ENCODE measurements at regions not wholly inside any gene's neighbourhood (a gene's known extent, or its start where the extent isn't known, plus 50 kb on each side); places are given as distances from the start of the nearest gene placed in this dataset.

DNA sequence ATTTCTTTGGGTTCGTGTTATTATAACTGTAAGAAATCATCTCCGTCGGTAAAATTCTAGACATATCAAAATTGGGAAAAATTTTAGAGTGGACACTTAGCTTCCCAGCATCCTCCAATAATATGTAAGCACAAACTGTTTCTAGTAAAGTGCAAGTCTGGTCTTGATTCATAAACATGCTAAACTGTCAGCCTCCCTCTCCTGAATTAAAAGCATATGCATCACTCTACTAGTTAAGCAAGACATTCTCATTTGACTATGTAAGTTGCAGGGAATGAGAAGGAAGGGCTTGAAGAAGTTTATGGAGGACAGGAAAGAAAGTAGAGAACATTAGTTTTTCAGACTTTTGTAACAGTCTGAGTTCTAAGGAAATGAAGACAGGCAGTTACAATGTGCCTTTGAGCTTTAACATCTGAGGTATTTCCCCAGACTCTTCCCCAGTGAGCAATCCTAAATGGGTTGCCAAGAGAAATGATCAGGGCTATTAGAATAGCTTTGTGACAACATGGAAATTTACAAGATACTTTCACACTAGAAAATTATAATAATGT, 90.0 kb downstream of the TYW3 start:
- Histone ChIP-seq H2AFZ (ENCODE audit: control insufficient read depth, low read length) (no peak overlapping the region), H3K27me3 (ENCODE audit: control insufficient read depth, extremely low read depth, insufficient read depth, low read length) (no peaks in the 10 kb centered on the region), H4K20me1 (ENCODE audit: control insufficient read depth, extremely low read depth, insufficient read depth, low read length) (no peaks in the 10 kb centered on the region), H3K4me2 (ENCODE audit: control insufficient read depth, extremely low read depth, insufficient read depth, low read depth, low read length) (no peak overlapping the region), H3K9ac (ENCODE audit: control insufficient read depth, extremely low read depth, insufficient read depth, low read length) (no peak overlapping the region), H3K9me1 (ENCODE audit: control insufficient read depth, extremely low read depth, insufficient read depth, low read length) (no peaks in the 10 kb centered on the region), H3K36me3 (ENCODE audit: control insufficient read depth in 2 of 2, extremely low read depth in 1 of 2, insufficient read depth in 2 of 2, low read length in 2 of 2) (no peaks in the 10 kb centered on the region), H3K27ac (ENCODE audit: control insufficient read depth, insufficient read depth, low read length) (no peak overlapping the region), H3K9me3 (ENCODE audit: control insufficient read depth, low read depth, low read length) (no peaks in the 10 kb centered on the region), H3K4me1 (ENCODE audit: control insufficient read depth, extremely low read depth, insufficient read depth, low read length) (no peaks in the 10 kb centered on the region), H3K79me2 (ENCODE audit: control insufficient read depth, insufficient read depth, low read length) (no peaks in the 10 kb centered on the region), H3K4me3 (ENCODE audit: control insufficient read depth in 2 of 3, extremely low read depth in 1 of 3, insufficient read depth in 2 of 3, low read depth in 1 of 3, low read length in 3 of 3) (no peak overlapping the region)
- FAIRE-seq (no peak), DNase-seq (ENCODE audit: low read depth, low spot score) (no peak)
- no peak for TF ChIP-seq EZH2 (IDR thresholded peaks at IDR 0.05; ENCODE audit: low read length)
- TF ChIP-seq, protein P1, sequence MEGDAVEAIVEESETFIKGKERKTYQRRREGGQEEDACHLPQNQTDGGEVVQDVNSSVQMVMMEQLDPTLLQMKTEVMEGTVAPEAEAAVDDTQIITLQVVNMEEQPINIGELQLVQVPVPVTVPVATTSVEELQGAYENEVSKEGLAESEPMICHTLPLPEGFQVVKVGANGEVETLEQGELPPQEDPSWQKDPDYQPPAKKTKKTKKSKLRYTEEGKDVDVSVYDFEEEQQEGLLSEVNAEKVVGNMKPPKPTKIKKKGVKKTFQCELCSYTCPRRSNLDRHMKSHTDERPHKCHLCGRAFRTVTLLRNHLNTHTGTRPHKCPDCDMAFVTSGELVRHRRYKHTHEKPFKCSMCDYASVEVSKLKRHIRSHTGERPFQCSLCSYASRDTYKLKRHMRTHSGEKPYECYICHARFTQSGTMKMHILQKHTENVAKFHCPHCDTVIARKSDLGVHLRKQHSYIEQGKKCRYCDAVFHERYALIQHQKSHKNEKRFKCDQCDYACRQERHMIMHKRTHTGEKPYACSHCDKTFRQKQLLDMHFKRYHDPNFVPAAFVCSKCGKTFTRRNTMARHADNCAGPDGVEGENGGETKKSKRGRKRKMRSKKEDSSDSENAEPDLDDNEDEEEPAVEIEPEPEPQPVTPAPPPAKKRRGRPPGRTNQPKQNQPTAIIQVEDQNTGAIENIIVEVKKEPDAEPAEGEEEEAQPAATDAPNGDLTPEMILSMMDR (optimal IDR thresholded peaks at IDR 0.05 in 1 of 3, IDR thresholded peaks at IDR 0.05 in 1 of 3, conservative IDR thresholded peaks at IDR 0.05 in 1 of 3; ENCODE audit: extremely low read depth in 1 of 3, insufficient read depth in 2 of 3, low read length in 3 of 3) = no peak
- dilution Hi-C loops (cut with MboI; ENCODE audit: extremely low pct_ligation_motif_present, low sequenced_read_pairs) = no loop called here

DNA sequence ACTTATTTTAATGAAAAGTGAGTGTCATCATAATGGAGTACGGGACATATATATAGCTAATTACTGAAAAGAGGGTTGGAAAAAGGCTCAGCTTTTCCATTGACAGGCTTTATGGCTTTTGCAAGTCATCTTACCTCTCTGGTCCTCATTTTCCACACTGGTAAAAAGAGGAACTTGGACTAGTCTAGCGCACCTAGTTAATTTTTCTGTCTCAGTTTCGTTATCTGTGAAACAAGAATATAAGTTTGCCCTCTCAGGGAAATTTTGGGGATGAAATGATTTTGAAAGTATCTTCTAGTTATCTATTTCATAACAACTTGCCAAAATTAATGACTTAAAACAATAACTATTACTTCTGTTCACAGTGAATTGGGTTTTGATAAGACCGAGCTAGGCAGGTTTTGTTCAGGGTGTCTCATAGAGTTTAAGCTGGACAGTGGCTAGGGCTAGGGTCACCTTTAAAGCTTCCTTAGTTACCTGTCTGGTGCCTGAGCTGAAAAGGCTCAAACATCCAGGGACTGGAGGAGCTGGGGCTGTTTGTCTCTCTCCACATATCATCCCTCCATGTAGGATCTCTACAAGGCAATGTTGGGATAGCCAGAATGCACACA, 91.7 kb downstream of the TYW3 start:
- H3K27me3 ChIP-seq (ENCODE audit: control insufficient read depth, extremely low read depth, insufficient read depth, low read length) = no peaks in the 10 kb centered on the region
- H3K27ac ChIP-seq (ENCODE audit: control insufficient read depth, insufficient read depth, low read length) = no peak overlapping the region
- H3K79me2 ChIP-seq (ENCODE audit: control insufficient read depth, insufficient read depth, low read length) = no peaks in the 10 kb centered on the region
- dilution Hi-C loops (cut with MboI; ENCODE audit: extremely low pct_ligation_motif_present, low sequenced_read_pairs) = no loop called here
- no peaks in the 10 kb centered on the region for H3K9me3 ChIP-seq (ENCODE audit: control insufficient read depth, low read depth, low read length)
- no peak for TF ChIP-seq EZH2 (IDR thresholded peaks at IDR 0.05; ENCODE audit: low read length)
- TF ChIP-seq, protein P1 (optimal IDR thresholded peaks at IDR 0.05 in 1 of 3, IDR thresholded peaks at IDR 0.05 in 1 of 3, conservative IDR thresholded peaks at IDR 0.05 in 1 of 3; ENCODE audit: extremely low read depth in 1 of 3, insufficient read depth in 2 of 3, low read length in 3 of 3) = no peak
- no peaks in the 10 kb centered on the region for H3K9me1 ChIP-seq (ENCODE audit: control insufficient read depth, extremely low read depth, insufficient read depth, low read length)
- no peak overlapping the region for H3K4me3 ChIP-seq (ENCODE audit: control insufficient read depth in 2 of 3, extremely low read depth in 1 of 3, insufficient read depth in 2 of 3, low read depth in 1 of 3, low read length in 3 of 3)
- H4K20me1 ChIP-seq (ENCODE audit: control insufficient read depth, extremely low read depth, insufficient read depth, low read length) = no peaks in the 10 kb centered on the region
- FAIRE-seq = no peak
- no peaks in the 10 kb centered on the region for H3K4me1 ChIP-seq (ENCODE audit: control insufficient read depth, extremely low read depth, insufficient read depth, low read length)
- no peak overlapping the region for H3K4me2 ChIP-seq (ENCODE audit: control insufficient read depth, extremely low read depth, insufficient read depth, low read depth, low read length)
- DNase-seq (ENCODE audit: low read depth, low spot score) = no peak
- H3K36me3 ChIP-seq (ENCODE audit: control insufficient read depth in 2 of 2, extremely low read depth in 1 of 2, insufficient read depth in 2 of 2, low read length in 2 of 2) = no peaks in the 10 kb centered on the region
- H3K9ac ChIP-seq (ENCODE audit: control insufficient read depth, extremely low read depth, insufficient read depth, low read length) = no peak overlapping the region
- H2AFZ ChIP-seq (ENCODE audit: control insufficient read depth, low read length) = no peak overlapping the region
